GM12892 (cell line): ENCODE measurements at regions not wholly inside any gene's neighbourhood (a gene's known extent, or its start where the extent isn't known, plus 50 kb on each side); places are given as distances from the start of the nearest gene placed in this dataset.

Experiments
- POLR2A ChIP-seq: IDR thresholded peaks from 2 replicates; pipeline ENCODE4 v1.6.1; 2011; ENCODE audit warnings: low read depth, low read length, control low read depth
- POLR2AphosphoS5 ChIP-seq: IDR thresholded peaks from 2 replicates; pipeline ENCODE4 v1.6.1; 2011; ENCODE audit warnings: low read depth, low read length, control low read depth

DNA sequence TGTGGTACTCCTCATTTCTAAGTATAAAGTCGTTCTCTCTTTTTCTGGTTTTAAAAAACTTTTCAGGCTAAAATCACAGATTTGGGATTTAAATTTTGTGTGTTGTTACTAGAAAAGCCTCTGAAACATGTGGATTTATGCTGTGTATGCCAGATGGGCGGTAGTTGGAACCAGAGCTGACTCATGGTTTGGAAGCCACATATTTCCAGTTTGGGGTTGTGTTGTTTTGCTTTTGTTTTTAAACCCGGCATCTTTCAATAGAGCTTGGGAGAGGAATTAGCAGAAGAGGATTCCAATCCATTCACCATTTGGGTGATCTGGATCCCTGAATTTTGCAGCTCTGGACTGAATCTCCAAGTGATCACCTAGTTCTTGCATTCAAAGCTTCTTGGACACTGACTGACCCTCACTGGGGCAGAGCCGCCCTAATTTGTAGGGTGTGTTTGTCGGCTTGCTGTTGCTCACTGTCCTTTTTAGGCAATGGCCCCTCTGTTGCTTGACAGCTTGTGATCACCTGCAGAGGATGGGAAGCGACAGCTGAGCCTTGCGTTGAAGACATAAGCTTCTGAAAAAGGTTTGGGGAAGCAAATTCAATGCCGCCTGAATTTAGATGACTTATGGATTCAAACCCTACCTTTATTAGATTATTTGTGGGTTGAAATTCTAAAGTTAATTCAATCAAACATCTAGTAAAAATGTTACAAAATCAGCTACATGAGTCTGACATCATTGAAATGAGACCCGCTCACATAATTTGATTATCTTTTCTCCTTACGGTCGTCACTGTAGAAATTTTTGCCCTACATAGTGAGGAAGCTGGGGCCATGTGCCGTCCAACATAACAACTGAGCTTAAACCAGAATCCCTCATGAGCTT, 79.9 kb upstream of the CD83 start:
- TF ChIP-seq POLR2A (no peak), POLR2AphosphoS5 (no peak)
